Testis (tissue), 2 donors: ENCODE measurements at regions not wholly inside any gene's neighbourhood (a gene's known extent, or its start where the extent isn't known, plus 50 kb on each side); places are given as distances from the start of the nearest gene placed in this dataset.

Experiments
- CTCF ChIP-seq, 3 experiments: fragments of 450-650 bp in 2 of 3; fragments of 200-600 bp in 1 of 3; sonication (generic) in 1 of 3; IDR thresholded peaks; one replicate each; pipeline ENCODE4 v1.5.1; 2016 to 2019; ENCODE audit warnings: antibody characterized with exemption in 3 of 3, mild to moderate bottlenecking in 2 of 3, moderate library complexity in 1 of 3
- POLR2A ChIP-seq: fragments of 450-650 bp; IDR thresholded peaks from one replicate; pipeline ENCODE4 v1.6.1; 2017; ENCODE audit warnings: antibody characterized with exemption, mild to moderate bottlenecking, moderate library complexity

DNA sequence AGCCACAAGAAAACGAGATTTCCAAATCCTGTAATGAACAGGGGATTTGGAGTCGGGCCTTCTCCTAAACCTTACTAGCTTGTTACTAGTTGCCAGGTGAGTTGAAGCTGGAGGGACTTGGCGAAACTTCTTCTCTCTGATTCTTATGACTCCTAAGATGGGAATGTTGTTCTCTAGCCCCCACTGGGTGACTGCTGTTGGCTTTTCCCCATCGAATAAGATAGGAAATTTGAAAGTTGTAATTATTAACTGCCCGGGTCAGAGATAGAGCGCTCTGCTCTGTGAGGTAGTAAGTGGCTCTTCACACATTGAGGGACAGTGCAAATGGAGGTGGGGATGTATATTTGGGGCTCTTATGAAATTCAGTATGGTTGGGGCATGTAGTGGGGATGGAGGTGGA lies 111.2 kb upstream of the MBNL2 start:
- TF ChIP-seq CTCF (IDR thresholded peaks at IDR 0.05) (no peak), POLR2A (no peak)
